Activated gamma-delta T cell treated with Interleukin-2 at 50 U/mL for 16 hours (primary cell): ENCODE measurements at regions not wholly inside any gene's neighbourhood (a gene's known extent, or its start where the extent isn't known, plus 50 kb on each side); places are given as distances from the start of the nearest gene placed in this dataset.

Experiments
- DNase-seq: peaks from one replicate; pipeline ENCODE4 v3.0.0-alpha.2; 2020

DNA sequence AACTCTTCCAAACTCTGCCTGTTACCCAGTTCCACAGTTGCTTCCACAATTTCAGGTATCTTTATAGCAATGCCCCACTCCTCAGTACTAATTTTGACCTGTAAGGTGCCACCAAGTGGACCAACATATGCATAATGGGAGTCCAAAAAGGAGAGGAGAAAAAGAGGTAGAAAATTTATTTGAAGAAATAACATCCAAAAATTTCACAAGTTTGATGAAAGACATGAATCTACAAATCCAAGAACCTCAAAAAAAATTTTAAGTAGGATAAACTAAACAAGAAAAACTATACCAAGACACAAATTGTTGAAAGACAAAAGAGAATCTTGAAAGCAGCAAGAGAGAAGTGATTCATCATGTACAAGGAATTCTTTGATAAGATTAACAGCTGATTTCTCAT lies 79.8 kb downstream of the BARX1 start:
- no peak for DNase-seq

- no peak for DNase-seq
These were observed 80.9 kb downstream of the BARX1 start for GRCh38 chr9:93874242-93874641.

- no peak for DNase-seq
These were observed 83.9 kb downstream of the BARX1 start for GRCh38 chr9:93871286-93871685.

GRCh38 chr9:93869863-93870262 lies 85.3 kb downstream of the BARX1 start:
- DNase-seq, result no peak

DNA sequence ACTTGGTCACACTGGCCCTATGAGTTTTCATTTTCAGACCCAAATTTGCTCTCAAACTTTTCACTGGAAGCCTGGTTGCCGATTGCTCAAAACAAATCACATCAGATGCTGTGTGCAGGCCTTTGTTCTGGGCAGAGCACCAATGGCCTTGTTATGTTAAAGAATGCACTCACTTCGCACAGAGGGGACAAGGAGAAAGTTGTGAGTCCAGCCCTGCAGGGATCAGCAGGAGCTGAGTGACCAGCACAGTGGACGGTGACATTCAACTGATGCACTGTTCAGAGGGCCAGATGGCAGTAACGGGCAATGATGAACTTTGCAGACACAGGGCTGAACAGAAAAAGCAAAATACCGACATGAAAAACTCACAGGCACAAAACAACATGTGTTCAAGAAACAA lies 86.1 kb downstream of the BARX1 start:
- no peak for DNase-seq

- DNase-seq, result no peak
These were observed 89.4 kb downstream of the BARX1 start for GRCh38 chr9:93865716-93866115.

DNA sequence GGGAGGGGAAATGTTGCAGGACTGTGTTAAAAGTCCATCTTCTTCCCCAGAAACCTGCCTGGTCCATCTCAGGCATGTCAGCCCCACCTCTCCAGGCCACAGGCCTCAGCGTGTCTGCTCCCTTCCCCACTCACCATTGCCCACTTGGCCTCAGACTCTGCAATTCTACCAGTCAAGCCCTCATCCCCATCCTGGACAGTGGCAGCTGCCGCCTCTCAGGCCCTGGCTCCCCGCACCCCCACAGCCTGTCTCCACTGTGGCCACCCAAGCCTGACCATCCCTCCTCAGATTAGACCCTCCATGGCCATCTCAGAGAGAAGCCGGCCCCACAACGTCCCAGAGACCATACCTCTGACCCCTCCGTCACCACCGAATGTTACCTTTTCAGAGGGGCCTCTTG lies 89.9 kb downstream of the BARX1 start:
- DNase-seq, result no peak

GRCh38 chr9:93864840-93865239 lies 90.3 kb downstream of the BARX1 start:
- no peak for DNase-seq

DNA sequence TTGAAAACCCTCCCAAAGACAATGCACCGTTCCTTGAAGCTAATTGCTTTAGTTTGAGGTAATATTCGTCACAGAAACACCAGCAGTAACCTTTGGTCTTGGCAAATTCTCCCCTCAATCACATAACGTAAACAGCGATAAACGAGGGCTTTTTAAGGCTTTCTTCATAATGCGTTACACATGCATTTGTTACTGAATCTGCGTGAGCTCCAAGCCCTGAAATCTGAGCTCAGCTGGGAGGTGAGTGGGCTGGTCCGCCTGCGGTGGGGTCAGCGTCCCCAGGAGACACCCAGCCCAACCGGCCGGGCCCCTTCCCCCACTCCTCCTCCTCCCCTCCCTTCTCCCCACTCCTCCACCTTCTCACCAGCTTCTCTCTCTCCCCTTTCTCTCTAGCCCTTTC lies 91.1 kb downstream of the BARX1 start:
- DNase-seq, result no peak

DNA sequence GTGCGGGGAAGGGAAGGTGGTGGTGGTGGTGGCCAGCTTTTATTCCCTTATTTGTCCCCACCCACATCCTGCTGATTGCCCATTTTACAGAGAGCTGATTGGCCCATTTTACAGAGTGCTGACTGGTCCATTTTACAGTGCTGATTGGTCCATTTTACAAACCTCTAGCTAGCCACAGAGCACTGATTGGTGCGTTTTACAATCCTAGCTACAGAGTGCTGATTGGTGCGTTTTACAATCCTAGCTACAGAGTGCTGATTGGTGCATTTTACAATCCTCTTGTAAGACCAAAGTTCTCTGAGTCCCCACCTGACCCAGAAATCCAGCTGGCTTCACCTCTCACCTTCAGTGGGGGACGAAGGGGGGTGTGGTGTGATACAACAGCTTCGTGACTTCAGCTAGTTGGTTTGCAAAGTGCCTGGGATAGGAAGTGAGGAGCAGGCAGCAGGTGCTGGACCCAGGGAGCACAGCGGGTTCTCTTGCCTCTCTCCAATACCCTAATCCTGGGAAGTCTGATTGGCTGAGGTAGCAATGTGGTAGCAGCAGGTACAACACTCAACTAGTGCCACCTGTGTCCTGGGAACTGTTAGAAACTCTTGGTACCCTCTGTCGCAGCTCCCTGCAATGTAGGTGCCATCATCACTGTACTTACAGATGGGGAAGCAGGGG lies 92.1 kb downstream of the BARX1 start:
- no peak for DNase-seq

DNA sequence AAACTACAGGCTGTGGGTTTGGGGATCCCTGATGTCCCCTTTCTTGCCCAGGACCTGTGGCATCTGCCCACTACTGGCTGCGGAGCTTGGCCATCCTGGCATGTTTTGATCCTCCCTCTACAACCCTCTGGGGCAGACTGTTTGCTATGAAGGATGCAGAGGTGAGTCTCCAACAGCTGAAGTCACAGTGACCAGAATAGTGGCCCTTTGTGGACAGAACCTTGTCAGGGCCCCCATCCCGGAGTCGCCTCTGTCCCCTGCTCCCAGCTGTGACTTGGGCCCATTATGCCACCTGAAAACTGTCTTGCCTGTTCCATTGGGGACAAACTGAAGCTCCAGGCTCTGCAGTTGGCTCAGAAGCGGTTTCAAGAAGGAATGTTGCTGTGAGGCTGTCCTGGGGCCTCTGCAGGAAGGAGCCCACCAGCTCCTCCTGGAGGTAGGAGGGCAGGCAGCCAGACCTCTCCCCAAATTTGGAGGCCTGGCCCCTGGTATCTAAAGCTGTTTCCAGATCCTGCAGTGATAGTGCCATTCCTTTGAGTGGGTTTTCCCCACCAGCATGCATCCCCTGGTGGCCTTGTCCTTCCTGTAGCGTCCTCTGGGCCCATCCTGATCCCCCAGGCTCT lies 93.3 kb downstream of the BARX1 start:
- DNase-seq, result no peak

DNA sequence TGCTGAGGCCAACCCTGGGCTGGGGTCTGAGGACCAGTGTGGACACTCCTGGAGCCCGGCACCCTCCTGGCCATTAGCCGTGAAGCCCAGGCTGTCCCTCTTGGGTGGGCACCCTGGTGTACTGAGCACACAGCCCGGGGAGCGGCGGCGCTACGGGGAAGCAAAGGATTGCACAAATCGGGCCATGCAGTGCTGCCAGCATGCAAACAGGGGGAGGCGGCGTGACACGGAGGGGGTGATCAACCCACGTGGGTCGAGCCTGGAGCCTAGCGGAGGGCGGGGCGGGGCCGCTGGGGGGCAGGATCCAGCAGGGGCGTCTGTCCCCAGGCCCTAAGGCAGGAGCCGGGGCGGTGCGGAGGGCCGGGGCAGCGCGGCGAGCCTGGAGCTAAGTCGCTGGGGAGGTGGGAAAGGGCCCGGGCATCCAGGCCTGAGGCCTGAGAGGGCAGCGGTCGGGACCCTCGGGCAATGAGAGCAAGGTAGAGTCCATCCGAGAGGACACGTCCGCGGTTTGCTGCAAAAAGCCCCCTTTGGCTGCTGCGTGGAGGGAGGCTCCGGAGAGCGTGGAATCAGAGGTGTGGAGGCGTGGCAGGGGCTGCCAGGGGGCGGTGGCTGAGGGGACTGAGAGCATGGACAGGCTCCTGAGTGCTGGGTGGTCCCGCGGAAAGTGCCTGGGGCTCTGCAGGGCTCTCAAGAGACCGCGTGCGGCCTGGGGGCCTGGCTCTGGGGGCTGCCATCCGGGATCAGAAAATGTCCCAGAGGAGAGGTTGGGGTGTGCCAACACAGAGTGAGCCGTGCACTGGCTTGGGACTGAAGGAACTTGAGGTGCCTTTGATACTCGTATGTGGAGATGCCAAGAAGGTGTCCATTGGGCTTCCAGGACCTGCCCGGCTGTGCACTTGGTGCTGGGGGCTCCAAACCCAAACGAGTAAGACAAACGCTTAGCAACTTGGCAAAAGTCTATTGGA lies 94.2 kb downstream of the BARX1 start:
- DNase-seq, result no peak

DNA sequence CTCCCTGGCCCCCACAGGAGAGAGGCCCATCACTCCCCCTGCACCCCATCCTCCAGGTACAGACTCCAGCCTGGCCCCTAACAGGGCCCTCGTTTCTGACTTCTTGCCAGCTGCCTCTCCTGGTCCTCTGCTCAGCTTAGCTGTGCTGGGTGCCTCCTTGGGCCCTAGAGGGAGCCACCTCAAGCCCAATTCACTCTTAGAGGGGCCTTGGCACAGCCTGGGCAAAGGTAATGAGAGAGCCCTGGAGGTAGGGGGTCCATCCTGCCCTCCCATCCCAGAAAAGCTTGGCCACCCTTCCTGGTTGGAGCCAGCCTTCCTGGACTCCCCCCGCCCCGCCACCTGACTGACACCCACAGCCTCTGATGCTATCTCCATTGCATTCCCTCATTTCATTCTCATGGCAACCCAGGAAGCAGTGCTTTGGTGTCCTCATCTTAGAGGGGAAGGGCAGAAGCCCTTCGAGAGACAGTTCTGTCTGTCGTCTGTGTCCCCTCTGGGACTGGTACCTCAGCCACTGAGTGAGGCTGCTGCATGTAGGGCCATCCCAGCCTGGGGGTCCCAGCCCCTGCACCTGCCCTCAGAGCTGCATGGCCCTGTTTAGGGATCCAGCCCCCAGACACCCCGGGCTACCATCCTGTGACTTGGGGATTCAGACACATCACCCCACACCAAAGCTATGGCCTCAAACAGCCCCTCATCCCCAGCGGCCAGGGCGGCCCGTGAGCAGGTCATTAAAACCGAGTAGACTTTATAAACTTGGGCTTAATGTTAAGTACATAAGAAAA lies 95.5 kb downstream of the BARX1 start:
- DNase-seq, result no peak

GRCh38 chr9:93857528-93857927 lies 97.6 kb downstream of the BARX1 start:
- DNase-seq, result no peak

DNA sequence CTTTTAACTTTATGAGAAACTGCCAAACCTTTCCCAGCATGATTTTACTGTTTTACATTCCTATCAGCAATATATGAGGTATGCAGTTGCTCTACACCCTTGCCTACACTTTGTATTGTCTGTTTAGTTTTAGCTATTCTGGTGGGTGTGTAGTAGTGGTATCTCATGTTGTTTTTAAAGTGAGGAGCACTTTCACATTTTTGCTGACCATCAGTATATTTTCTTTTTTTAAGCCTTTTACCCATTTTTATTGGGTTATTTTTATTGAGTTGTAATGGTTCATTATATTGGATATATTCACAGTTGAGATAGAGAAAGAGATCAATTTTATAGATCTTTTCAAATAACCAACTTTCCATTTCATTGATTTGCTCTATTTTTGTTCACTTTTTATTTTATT lies 102.4 kb downstream of the BARX1 start:
- DNase-seq, result no peak

DNA sequence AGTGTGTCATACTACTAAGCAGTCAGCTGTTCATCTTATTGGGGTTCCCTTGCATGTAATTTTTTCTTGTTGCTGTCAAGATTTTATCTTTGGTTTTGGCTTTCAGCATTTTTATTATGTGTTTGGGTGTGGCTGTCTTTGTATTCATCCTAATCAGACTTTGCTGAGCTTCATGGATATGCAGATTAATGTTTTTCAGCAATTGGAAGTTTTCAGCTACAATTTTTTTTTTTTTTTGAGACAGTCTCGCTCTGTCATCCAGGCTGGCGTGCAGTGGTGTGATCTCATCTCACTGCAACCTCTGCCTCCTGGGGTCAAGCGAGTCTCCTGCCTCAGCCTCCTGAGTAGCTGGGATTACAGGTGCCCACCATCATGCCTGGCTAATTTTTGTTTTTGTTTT lies 108.8 kb downstream of the BARX1 start:
- DNase-seq, result no peak

GRCh38 chr9:93843396-93843795 lies 111.8 kb downstream of the BARX1 start:
- DNase-seq, result no peak

DNA sequence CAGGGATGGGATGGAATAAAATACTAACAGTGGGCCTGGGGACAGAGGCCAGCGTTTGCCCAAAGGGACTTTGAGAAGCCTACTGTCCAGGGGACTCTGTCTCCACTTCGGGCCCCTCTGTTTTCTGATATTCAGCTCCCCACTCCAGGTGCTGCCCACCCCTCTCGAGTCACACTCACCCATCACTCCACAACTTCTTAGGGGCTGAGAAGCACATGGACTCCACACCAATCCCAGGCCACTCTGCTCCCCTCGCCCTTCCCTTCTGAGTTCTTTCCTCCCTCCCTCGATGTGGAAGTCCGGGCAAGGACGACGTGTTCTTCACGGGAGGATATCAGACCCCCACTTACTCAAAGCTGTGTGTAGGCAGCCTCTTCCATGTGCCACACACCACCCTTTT lies 124.5 kb downstream of the BARX1 start:
- no peak for DNase-seq

DNA sequence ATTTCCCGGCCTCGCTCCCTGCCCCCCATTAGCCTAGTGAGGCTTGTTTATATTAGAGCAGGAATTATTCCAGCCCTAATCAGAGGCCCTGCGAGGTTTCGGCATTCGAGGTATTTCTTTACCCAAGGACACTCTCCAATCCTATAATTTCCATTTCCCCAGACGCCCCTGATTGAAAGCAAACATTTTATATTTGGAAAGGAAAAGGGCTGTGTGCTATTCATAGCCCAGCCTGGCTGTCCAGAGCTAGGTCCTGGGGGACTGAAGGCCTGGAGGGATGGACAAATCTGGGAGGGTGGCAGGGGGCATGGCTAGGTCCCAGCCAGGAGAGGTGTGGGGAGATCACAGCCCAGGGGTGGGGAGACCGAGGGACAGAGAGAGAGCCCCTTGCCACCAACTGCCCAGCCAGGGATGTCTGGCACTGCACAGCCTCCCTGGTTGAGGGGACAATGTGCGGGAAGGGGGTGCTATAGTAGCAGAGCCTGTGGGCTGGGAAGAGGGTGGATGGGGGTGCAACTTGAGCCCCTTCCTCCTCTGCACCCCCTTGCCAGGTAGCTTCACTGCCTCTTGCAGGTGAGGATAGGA lies 125.1 kb downstream of the BARX1 start:
- no peak for DNase-seq

DNA sequence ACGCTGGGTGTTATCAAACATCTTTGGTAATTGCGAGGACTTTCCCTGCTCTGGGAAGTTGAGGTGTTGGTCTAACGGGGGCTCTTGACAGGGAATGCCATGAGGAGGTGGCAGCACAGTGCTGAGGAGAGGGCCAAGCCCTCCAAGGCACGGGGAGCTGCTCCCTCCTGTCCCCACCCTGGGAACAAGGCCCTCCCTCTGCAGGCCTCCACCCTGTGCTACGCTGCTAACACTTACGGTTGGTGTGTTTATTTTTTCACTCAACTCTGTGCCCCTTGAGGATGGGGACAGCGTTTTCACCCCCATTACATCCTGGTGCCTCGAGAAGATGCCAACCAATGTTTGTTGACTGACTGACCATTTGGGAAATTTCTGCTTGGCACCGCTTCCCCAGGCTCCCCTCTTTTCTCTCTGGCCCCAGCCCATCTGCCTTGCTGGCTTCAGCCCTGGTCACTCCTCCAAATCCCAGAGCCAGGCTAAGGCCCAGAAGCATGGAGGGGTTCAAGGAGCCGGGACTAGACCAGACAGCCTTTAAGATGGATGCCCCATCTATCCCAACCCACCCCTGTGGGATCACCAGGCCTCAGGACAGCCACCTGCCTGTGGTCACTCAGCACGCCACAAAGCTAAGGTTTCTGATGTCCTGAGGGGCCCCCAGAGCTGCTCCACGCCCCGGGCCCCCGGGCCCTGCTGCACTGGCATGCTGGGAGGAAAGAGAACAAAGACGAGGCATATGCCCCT lies 125.7 kb downstream of the BARX1 start:
- no peak for DNase-seq

DNA sequence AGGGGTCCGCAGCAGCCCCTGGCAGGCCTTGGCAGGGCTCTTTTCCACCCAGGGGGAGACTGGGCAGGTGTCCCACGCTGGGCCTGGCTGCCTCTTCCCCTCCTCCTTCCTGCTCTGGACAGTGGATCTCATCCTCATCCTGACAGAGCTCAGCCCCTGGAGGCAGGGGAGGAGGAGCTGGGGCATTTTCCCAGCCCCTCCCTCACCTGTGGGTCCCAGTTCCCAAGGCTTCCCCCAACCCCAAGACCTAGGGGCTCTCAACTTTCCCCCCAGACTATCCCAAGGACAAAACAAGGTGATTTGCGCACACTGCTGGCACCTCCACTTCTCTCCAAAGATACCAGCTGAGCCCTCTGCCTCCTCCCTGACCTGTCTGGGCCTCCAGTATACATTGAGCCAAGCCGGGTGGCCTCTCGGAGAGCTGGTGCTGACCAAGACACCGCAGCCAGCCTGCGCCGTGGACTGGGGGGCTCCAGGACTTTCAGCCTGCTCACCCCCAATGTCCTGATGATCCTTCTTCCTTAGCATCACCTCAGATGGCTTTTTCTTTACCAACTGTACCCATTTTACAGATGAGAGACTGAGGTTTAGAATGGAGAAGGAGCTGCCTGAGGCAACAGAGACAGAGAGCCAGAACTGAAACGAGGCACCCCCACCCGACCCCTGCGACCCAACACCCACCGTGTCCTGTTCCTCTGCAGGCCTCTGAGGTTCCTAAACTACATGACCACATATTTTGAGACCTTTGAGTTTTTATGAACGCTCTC lies 126.6 kb downstream of the BARX1 start:
- DNase-seq, result no peak
